WERI-Rb-1 (cell line): ENCODE measurements at regions not wholly inside any gene's neighbourhood (a gene's known extent, or its start where the extent isn't known, plus 50 kb on each side); places are given as distances from the start of the nearest gene placed in this dataset.

Experiments used
- DNase-seq: peaks from one replicate; pipeline ENCODE4 v3.0.0-alpha.2; 2020
- H3K27ac ChIP-seq: fragments of 250-450 bp; sonication (Bioruptor Pico); 2 replicates; pipeline ENCODE4 v1.5.1; 2020; ENCODE audit warnings: mild to moderate bottlenecking, moderate library complexity
- H3K27me3 ChIP-seq: fragments of 250-450 bp; sonication (Bioruptor Pico); 2 replicates; pipeline ENCODE4 v1.5.1; 2021; ENCODE audit warnings: mild to moderate bottlenecking, low read depth, moderate library complexity; ENCODE audit not compliant: insufficient read depth, severe bottlenecking
- H3K36me3 ChIP-seq: fragments of 250-450 bp; sonication (Bioruptor Pico); 2 replicates; pipeline ENCODE4 v1.5.1; 2020; ENCODE audit warnings: mild to moderate bottlenecking, moderate library complexity
- H3K4me3 ChIP-seq: 2 replicates; pipeline ENCODE4 v1.5.1; 2011; ENCODE audit warnings: low read depth, mild to moderate bottlenecking, control low read depth, low read length
- H3K9me3 ChIP-seq: fragments of 250-450 bp; sonication (Bioruptor Pico); 2 replicates; pipeline ENCODE4 v1.5.1; 2021; ENCODE audit warnings: mild to moderate bottlenecking, moderate library complexity; ENCODE audit not compliant: severe bottlenecking
- CTCF ChIP-seq: IDR thresholded peaks from 2 replicates; pipeline ENCODE4 v1.5.1; 2011; ENCODE audit warnings: low read depth, mild to moderate bottlenecking, control low read depth, inconsistent platforms, low read length

DNA sequence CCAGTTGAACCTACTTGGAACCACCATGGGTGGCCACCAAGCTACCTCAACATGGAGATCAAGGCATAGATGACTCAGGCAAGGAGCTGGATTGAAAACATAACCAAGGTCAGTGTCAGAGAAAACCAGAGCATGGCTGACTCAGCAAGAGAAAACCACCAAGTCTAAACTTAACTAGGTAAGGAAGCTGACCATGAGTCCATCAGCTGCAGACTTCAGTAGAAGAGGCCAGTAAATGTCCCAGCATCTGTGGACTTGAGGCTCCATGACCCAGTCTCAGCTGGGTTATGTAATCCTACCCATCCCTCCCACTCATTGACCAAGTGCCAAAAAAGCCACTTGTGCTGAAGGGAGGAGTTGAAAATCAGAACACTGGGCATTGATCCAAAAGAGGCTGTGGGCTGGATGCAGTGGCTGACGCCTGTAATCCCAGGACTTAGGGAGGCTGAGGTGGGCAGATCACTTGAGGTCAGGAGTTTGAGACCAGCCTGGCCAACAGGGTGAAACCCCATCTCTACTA is 93.7 kb upstream of the CBLN4 start:
- no peak for TF ChIP-seq CTCF

DNA sequence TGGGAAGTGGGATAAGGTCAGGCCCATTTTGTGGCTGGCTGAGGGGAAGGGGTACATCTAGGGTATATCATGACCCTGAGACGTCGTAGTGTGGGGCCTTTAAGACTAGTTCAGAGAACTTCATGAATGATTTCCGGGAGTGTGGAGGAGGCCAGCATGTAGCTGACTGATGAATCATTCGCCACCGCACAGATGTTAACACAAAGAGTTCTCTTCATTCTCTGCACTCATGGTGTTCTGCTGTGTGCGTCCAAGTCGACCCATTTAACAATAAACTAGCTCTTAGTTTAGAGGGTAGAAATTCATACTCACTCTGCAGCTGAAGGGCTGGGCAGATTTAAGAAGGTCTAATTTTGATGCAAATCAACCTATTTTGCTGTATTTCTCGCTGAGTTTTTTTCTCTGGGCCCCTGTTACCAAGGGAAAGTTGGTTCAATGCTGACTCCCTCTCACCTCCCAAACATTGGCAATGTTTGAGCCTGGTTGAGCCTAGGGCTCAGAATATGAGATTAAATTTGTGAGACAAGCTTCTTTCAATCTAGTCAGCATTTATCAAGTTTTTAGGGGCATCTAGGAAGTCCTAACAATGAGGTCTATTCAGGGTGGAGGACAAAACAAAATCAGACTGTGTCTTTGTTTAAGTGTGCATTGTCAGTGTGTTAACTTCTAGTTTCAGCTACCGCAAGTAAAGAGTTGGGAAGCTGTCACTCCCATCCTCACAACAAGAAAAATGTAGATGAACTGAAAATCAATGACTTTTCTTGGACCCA is 106.8 kb upstream of the CBLN4 start:
- H3K36me3 ChIP-seq, result no peaks in the 10 kb centered on the region
- no peak overlapping the region for H3K27ac ChIP-seq
- no peak for TF ChIP-seq CTCF
- H3K9me3 ChIP-seq, result no peaks in the 10 kb centered on the region
- H3K27me3 ChIP-seq, result peaks cover 44% of the 10 kb centered on the region
- DNase-seq, result no peak
- no peak overlapping the region for H3K4me3 ChIP-seq

More for the DNA sequence above, 93.7 kb upstream of the CBLN4 start:
- Histone ChIP-seq H3K27ac (no peak overlapping the region), H3K9me3 (no peaks in the 10 kb centered on the region), H3K36me3 (no peaks in the 10 kb centered on the region), H3K27me3 (no peaks in the 10 kb centered on the region), H3K4me3 (no peak overlapping the region)
- no peak for DNase-seq

- H3K27ac ChIP-seq, result no peak overlapping the region
- H3K36me3 ChIP-seq, result no peaks in the 10 kb centered on the region
- H3K4me3 ChIP-seq, result no peak overlapping the region
- no peaks in the 10 kb centered on the region for H3K9me3 ChIP-seq
- peaks cover 74% of the 10 kb centered on the region for H3K27me3 ChIP-seq
- DNase-seq, result no peak
- no peak for TF ChIP-seq CTCF
Measured at GRCh38 chr20:56117350-56117749, 112.0 kb upstream of the CBLN4 start.

DNA sequence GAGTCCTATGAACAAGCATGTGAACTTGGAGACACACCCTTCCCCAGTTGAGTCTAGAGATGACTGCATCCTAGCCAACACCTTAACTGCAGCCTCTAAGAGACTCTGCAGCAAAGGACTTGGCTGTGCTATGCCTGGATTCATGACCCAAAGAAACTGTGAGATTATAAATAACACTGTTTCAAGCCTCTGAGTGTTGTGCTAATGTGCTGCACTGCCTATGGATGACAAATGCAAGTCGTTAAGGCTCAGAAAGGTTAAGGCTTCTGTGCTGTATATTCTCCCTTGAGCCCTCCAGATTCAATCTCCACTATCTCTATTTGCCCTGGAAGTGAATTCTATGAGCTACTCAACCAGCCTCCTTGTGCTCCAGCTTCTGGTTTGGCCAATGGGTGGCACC is 116.5 kb upstream of the CBLN4 start:
- peaks cover 68% of the 10 kb centered on the region for H3K27me3 ChIP-seq
- H3K4me3 ChIP-seq, result no peak overlapping the region
- no peaks in the 10 kb centered on the region for H3K36me3 ChIP-seq
- no peak for TF ChIP-seq CTCF
- H3K27ac ChIP-seq, result no peak overlapping the region
- DNase-seq, result no peak
- H3K9me3 ChIP-seq, result no peaks in the 10 kb centered on the region

- DNase-seq, result no peak
- TF ChIP-seq CTCF, result no peak
- H3K36me3 ChIP-seq, result no peaks in the 10 kb centered on the region
- no peak overlapping the region for H3K4me3 ChIP-seq
- H3K9me3 ChIP-seq, result no peaks in the 10 kb centered on the region
- H3K27ac ChIP-seq, result no peak overlapping the region
- H3K27me3 ChIP-seq, result peaks cover 14% of the 10 kb centered on the region
Measured at GRCh38 chr20:56143759-56144158, 104.8 kb upstream of the MC3R start.

- DNase-seq, result no peak
- H3K4me3 ChIP-seq, result no peak overlapping the region
- peaks cover 59% of the 10 kb centered on the region for H3K27me3 ChIP-seq
- no peaks in the 10 kb centered on the region for H3K9me3 ChIP-seq
- H3K27ac ChIP-seq, result no peak overlapping the region
- TF ChIP-seq CTCF, result no peak
- H3K36me3 ChIP-seq, result no peaks in the 10 kb centered on the region
Measured at GRCh38 chr20:56151834-56152233, 96.7 kb upstream of the MC3R start.
